ELF-1 (cell line): ENCODE measurements at regions not wholly inside any gene's neighbourhood (a gene's known extent, or its start where the extent isn't known, plus 50 kb on each side); places are given as distances from the start of the nearest gene placed in this dataset.

Source experiments
- DNase-seq: peaks from one replicate; pipeline ENCODE4 v3.0.0-alpha.2; 2016; ENCODE audit warnings: low read depth, low spot score

GRCh38 chr10:130401860-130402765 is 265.9 kb downstream of the GLRX3 start:
- DNase-seq: no peak

GRCh38 chr10:130403153-130404075 is 267.2 kb downstream of the GLRX3 start:
- no peak for DNase-seq

GRCh38 chr10:130404476-130405055 is 268.4 kb downstream of the GLRX3 start:
- DNase-seq: no peak

- DNase-seq: no peak
These were observed 270.9 kb downstream of the GLRX3 start for GRCh38 chr10:130407052-130407451.

GRCh38 chr10:130409331-130409730 is 273.1 kb downstream of the GLRX3 start:
- DNase-seq: no peak

GRCh38 chr10:130409931-130410330 is 273.7 kb downstream of the GLRX3 start:
- no peak for DNase-seq

- no peak for DNase-seq
These were observed 275.4 kb downstream of the GLRX3 start for GRCh38 chr10:130411496-130412085.

- no peak for DNase-seq
These were observed 276.1 kb downstream of the GLRX3 start for GRCh38 chr10:130412317-130412716.

GRCh38 chr10:130416334-130417150 is 280.4 kb downstream of the GLRX3 start:
- no peak for DNase-seq

- no peak for DNase-seq
These were observed 282.5 kb downstream of the GLRX3 start for GRCh38 chr10:130418731-130419130.

- DNase-seq: no peak
These were observed 285.7 kb downstream of the GLRX3 start for GRCh38 chr10:130421909-130422308.

GRCh38 chr10:130422366-130423324 is 286.5 kb downstream of the GLRX3 start:
- no peak for DNase-seq

- DNase-seq: no peak
These were observed 287.5 kb downstream of the GLRX3 start for GRCh38 chr10:130423455-130424305.

- no peak for DNase-seq
These were observed 288.2 kb downstream of the GLRX3 start for GRCh38 chr10:130424418-130424817.

GRCh38 chr10:130425169-130425568 is 289.0 kb downstream of the GLRX3 start:
- no peak for DNase-seq

GRCh38 chr10:130425881-130426435 is 289.8 kb downstream of the GLRX3 start:
- no peak for DNase-seq

- DNase-seq: no peak
These were observed 291.1 kb downstream of the GLRX3 start for GRCh38 chr10:130427216-130427722.

GRCh38 chr10:130428936-130429335 is 292.7 kb downstream of the GLRX3 start:
- DNase-seq: no peak
